Thyroid gland (tissue), 4 donors: ENCODE measurements at regions not wholly inside any gene's neighbourhood (a gene's known extent, or its start where the extent isn't known, plus 50 kb on each side); places are given as distances from the start of the nearest gene placed in this dataset.

Experiments used
- DNase-seq, 2 donors: peaks; one replicate each; pipeline ENCODE4 v3.0.0-alpha.2; 2019
- H3K27ac ChIP-seq, 3 donors: fragments of 200-600 bp; sonication (generic); 1 replicate in 2 of 3; 2 replicates in 1 of 3; pipeline ENCODE4 v1.5.1; 2016 to 2019; ENCODE audit warnings: mild to moderate bottlenecking in 1 of 3, moderate library complexity in 1 of 3
- H3K27me3 ChIP-seq: fragments of 200-600 bp; sonication (generic); one replicate; pipeline ENCODE4 v1.5.1; 2019
- H3K36me3 ChIP-seq, 2 donors: fragments of 200-600 bp; sonication (generic); one replicate each; pipeline ENCODE4 v1.5.1; 2016 to 2019
- H3K4me1 ChIP-seq, 2 donors: fragments of 200-600 bp; sonication (generic); one replicate each; pipeline ENCODE4 v1.5.1; 2017 to 2019
- H3K4me3 ChIP-seq, 3 donors: fragments of 200-600 bp; sonication (generic); replicated peaks in 1 of 3; 1 replicate in 2 of 3; 2 replicates in 1 of 3; pipeline ENCODE4 v1.5.1; 2016; ENCODE audit warnings: mild to moderate bottlenecking in 1 of 3
- H3K9me3 ChIP-seq: fragments of 200-600 bp; sonication (generic); one replicate; pipeline ENCODE4 v1.5.1; 2017
- POLR2A ChIP-seq, 2 donors: fragments of 450-650 bp; IDR thresholded peaks; one replicate each; pipeline ENCODE4 v1.6.1; 2017; ENCODE audit warnings: antibody characterized with exemption in 2 of 2, mild to moderate bottlenecking in 2 of 2, moderate library complexity in 1 of 2
- WGBS, 2 donors: methylation state at CpG; one replicate each; pipeline ENCODE4 v1.1.5; 2017; 5-methylcytosine and 5-hydroxymethylcytosine counted together
- intact Hi-C: fragments of 100-400 bp; cut with DNase I; formaldehyde crosslinking; loops from one replicate; pipeline ENCODE4 v1.15.1; 2023
- TF ChIP-seq, protein P1 (sequence below), 6 experiments: fragments of 200-600 bp in 3 of 6; fragments of 450-650 bp in 3 of 6; sonication (generic) in 3 of 6; IDR thresholded peaks; one replicate each; pipeline ENCODE4 v1.5.1; 2016 to 2019; ENCODE audit warnings: antibody characterized with exemption in 6 of 6, mild to moderate bottlenecking in 2 of 6, inconsistent platforms in 1 of 6, moderate library complexity in 1 of 6

DNA sequence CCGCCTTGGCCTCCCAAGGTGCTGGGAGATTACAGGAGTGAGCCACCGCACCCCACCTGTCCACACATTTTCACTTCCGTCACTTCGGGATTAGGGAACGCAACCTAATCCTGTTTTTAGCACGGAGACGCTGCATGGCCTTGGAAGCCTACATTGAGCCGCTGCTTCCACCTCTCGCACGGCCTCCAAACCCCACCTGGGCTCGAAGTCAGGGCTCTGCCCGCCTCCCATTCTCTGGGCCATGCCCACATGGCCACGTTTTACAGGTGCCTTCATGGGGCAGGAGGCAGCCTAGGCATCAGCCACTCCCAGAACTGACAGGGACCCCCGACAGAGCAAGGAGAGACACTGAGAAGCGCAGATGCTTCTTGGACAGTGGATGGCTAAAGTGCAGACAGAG lies 100.6 kb downstream of the OAT start:
- H3K27me3 ChIP-seq: no peaks in the 10 kb centered on the region
- H3K9me3 ChIP-seq: no peaks in the 10 kb centered on the region
- H3K4me1 ChIP-seq: no peaks in the 10 kb centered on the region
- 91 to 97% methylated on average over 15 of the region's 15 CpGs for WGBS, 2 donors
- no peaks in the 10 kb centered on the region for H3K36me3 ChIP-seq
- intact Hi-C loops: no loop called here
- no peak for DNase-seq
- H3K27ac ChIP-seq: no peak overlapping the region
- H3K4me3 ChIP-seq: no peak overlapping the region
- no peak for TF ChIP-seq POLR2A (IDR thresholded peaks at IDR 0.05)
- TF ChIP-seq, protein P1, sequence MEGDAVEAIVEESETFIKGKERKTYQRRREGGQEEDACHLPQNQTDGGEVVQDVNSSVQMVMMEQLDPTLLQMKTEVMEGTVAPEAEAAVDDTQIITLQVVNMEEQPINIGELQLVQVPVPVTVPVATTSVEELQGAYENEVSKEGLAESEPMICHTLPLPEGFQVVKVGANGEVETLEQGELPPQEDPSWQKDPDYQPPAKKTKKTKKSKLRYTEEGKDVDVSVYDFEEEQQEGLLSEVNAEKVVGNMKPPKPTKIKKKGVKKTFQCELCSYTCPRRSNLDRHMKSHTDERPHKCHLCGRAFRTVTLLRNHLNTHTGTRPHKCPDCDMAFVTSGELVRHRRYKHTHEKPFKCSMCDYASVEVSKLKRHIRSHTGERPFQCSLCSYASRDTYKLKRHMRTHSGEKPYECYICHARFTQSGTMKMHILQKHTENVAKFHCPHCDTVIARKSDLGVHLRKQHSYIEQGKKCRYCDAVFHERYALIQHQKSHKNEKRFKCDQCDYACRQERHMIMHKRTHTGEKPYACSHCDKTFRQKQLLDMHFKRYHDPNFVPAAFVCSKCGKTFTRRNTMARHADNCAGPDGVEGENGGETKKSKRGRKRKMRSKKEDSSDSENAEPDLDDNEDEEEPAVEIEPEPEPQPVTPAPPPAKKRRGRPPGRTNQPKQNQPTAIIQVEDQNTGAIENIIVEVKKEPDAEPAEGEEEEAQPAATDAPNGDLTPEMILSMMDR (IDR thresholded peaks at IDR 0.05): no peak

DNA sequence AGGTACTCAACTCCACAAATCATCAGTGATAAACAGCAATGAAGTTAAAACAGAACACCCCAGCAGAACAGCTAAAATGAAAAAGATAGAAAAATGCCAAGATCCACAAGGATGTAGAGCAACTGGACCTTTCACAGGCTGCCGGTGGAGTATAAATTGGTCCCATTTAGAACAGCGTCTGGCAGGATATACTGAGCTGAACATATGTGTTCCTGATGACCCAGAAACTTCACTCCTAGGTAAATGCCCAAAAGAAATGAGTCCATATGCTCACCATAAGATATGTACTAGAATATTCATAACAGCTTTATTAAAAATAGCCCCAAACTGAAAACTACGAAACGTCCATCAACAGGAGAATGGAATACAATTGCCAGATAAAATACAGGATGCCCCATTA lies 102.4 kb downstream of the OAT start:
- 81 to 91% methylated on average over 4 of the region's 4 CpGs for WGBS, 2 donors
- intact Hi-C loops: no loop called here
- no peak for TF ChIP-seq POLR2A (IDR thresholded peaks at IDR 0.05)
- TF ChIP-seq, protein P1 (IDR thresholded peaks at IDR 0.05): no peak
- Histone ChIP-seq H3K36me3 (no peaks in the 10 kb centered on the region), H3K4me1 (no peaks in the 10 kb centered on the region), H3K9me3 (no peaks in the 10 kb centered on the region), H3K27me3 (no peaks in the 10 kb centered on the region), H3K4me3 (no peak overlapping the region), H3K27ac (no peak overlapping the region)
- no peak for DNase-seq

DNA sequence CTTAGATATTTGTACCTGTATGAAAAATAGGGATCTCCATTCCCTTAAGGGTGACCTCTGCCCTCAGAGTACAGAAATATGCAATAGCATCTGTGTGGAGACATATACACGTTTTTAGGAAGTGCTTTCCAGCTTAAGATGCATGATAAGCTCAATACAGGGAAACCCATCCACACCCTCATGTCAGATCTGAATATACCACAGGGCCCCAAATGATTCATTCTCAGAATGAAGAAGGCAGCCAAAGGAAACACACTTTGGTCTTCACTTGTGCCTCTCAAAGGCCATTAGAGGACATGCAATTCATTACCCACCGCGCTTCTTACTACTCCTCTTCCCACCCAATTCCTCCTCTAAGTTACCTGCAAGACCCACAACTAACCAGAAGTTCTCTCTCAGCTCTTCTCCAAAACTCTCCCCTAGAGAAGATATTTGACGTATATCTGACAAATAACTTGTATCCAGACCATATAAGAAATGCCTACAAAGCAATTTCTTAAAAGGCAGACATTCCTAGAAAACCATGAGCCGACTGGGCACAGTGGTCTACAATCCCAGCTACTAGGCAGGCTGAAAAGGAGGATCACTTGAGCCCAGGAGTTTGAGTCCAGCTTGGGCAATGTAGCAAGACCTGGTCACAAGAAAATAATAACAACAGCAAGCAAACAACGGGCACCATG lies 103.0 kb downstream of the OAT start:
- H3K9me3 ChIP-seq: no peaks in the 10 kb centered on the region
- no peaks in the 10 kb centered on the region for H3K27me3 ChIP-seq
- intact Hi-C loops: no loop called here
- WGBS, 2 donors: 75 to 86% methylated on average over 6 of the region's 6 CpGs
- DNase-seq: no peak
- no peak overlapping the region for H3K4me3 ChIP-seq
- H3K36me3 ChIP-seq: no peaks in the 10 kb centered on the region
- no peak overlapping the region for H3K27ac ChIP-seq
- no peak for TF ChIP-seq POLR2A (IDR thresholded peaks at IDR 0.05)
- TF ChIP-seq, protein P1 (IDR thresholded peaks at IDR 0.05): no peak
- H3K4me1 ChIP-seq: no peaks in the 10 kb centered on the region

DNA sequence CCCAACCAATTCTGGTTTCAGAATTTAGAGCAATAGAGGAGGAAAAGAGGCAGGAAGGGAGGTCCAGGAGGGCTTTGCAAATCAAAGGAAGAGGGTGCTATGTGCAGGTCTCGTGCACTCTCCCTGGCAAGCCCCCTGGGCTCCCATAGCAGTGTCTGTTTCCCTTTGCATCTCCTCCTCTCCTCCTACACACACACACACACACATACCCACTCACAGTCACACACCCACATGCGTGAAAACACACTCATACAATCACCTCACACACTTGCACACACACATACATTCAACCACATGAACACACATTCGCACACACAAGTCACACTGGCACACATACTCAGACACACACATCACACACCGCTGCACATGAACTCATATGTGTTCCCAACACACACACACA lies 105.3 kb downstream of the OAT start:
- Histone ChIP-seq H3K4me1 (no peaks in the 10 kb centered on the region), H3K9me3 (no peaks in the 10 kb centered on the region), H3K4me3 (no peak overlapping the region), H3K27me3 (no peaks in the 10 kb centered on the region), H3K36me3 (no peaks in the 10 kb centered on the region), H3K27ac (no peak overlapping the region)
- 93 to 98% methylated on average over 4 of the region's 4 CpGs for WGBS, 2 donors
- DNase-seq: no peak
- TF ChIP-seq, protein P1 (IDR thresholded peaks at IDR 0.05): no peak
- no peak for TF ChIP-seq POLR2A (IDR thresholded peaks at IDR 0.05)
- intact Hi-C loops: no loop called here

DNA sequence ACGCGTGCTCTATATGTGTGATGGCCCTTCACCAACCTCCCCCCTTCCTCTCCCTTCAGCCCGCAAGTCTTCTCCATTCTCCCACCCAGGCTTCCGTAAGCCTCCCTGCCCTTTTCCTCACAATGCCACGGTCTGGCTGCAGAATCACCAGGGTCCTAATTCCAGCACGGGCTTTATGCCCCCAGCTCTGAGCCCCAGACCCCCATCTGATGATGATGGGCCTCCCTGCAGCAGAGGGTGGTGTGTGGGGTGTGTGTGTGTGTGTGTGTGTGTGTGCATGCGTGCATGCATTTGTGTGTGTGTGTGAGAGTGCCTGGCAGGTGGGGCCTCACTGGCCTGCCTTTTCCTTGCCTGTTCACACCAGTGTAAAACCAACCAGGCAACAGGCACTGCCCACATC lies 109.9 kb downstream of the OAT start:
- H3K4me1 ChIP-seq: peaks cover 0 to 10% of the 10 kb centered on the region in 2 donors
- no peak for TF ChIP-seq POLR2A (IDR thresholded peaks at IDR 0.05)
- TF ChIP-seq, protein P1 (IDR thresholded peaks at IDR 0.05): no peak
- H3K27me3 ChIP-seq: no peaks in the 10 kb centered on the region
- H3K27ac ChIP-seq: no peak overlapping the region
- DNase-seq: no peak
- no peaks in the 10 kb centered on the region for H3K36me3 ChIP-seq
- 91 to 97% methylated on average over 7 of the region's 7 CpGs for WGBS, 2 donors
- no peaks in the 10 kb centered on the region for H3K9me3 ChIP-seq
- intact Hi-C loops: no loop called here
- H3K4me3 ChIP-seq: no peak overlapping the region
